Nephron (organoid): ENCODE measurements at regions not wholly inside any gene's neighbourhood (a gene's known extent, or its start where the extent isn't known, plus 50 kb on each side); places are given as distances from the start of the nearest gene placed in this dataset.

Experiments
- H3K27ac Mint-ChIP-seq, 3 experiments: 2 replicates each; pipeline ENCODE4 v1.8.0; 2020; ENCODE audit warnings: mixed read lengths in 3 of 3, mild to moderate bottlenecking in 2 of 3, moderate library complexity in 1 of 3
- H3K27me3 Mint-ChIP-seq: 2 replicates; pipeline ENCODE4 v1.8.0; 2021; ENCODE audit warnings: low read depth, mild to moderate bottlenecking, moderate library complexity, mixed read lengths
- H3K36me3 Mint-ChIP-seq: 2 replicates; pipeline ENCODE4 v1.8.0; 2020; ENCODE audit warnings: low read depth, mixed read lengths
- H3K4me1 Mint-ChIP-seq: 2 replicates; pipeline ENCODE4 v1.8.0; 2020; ENCODE audit warnings: mixed read lengths
- H3K4me3 Mint-ChIP-seq, 3 experiments: 2 replicates each; pipeline ENCODE4 v1.8.0; 2020; ENCODE audit warnings: mild to moderate bottlenecking in 3 of 3, mixed read lengths in 3 of 3, moderate library complexity in 2 of 3
- H3K9me3 Mint-ChIP-seq: 2 replicates; pipeline ENCODE4 v1.8.0; 2020; ENCODE audit warnings: mixed read lengths
- CTCF ChIP-seq, 3 experiments: fragments of 200-600 bp; sonication (generic); IDR thresholded peaks; one replicate each; pipeline ENCODE4 v1.5.0; 2021; ENCODE audit warnings: antibody characterized with exemption in 3 of 3; ENCODE audit not compliant: unreplicated experiment in 3 of 3

GRCh38 chr1:209504571-209504970, 78.9 kb upstream of the CAMK1G start:
- Mint-ChIP-seq H3K4me3 (no peak overlapping the region), H3K27ac (no peak overlapping the region), H3K4me1 (no peaks in the 10 kb centered on the region), H3K36me3 (peaks cover 5% of the 10 kb centered on the region), H3K9me3 (peaks cover 14% of the 10 kb centered on the region), H3K27me3 (no peaks in the 10 kb centered on the region)
- TF ChIP-seq CTCF (IDR thresholded peaks at IDR 0.05; ENCODE audit: unreplicated experiment in 3 of 3), result no peak

- Mint-ChIP-seq H3K4me1 (no peaks in the 10 kb centered on the region), H3K36me3 (peaks cover 5% of the 10 kb centered on the region), H3K27me3 (peaks cover 3% of the 10 kb centered on the region), H3K9me3 (peaks cover 12% of the 10 kb centered on the region), H3K4me3 (no peak overlapping the region), H3K27ac (no peak overlapping the region)
- no peak for TF ChIP-seq CTCF (IDR thresholded peaks at IDR 0.05; ENCODE audit: unreplicated experiment in 3 of 3)
Measured at GRCh38 chr1:209505044-209505443, 78.5 kb upstream of the CAMK1G start.

- TF ChIP-seq CTCF (IDR thresholded peaks at IDR 0.05; ENCODE audit: unreplicated experiment in 3 of 3), result no peak
- H3K27me3 Mint-ChIP-seq, result peaks cover 5% of the 10 kb centered on the region
- no peaks in the 10 kb centered on the region for H3K4me1 Mint-ChIP-seq
Measured at GRCh38 chr1:209506101-209506500, 77.4 kb upstream of the CAMK1G start.

DNA sequence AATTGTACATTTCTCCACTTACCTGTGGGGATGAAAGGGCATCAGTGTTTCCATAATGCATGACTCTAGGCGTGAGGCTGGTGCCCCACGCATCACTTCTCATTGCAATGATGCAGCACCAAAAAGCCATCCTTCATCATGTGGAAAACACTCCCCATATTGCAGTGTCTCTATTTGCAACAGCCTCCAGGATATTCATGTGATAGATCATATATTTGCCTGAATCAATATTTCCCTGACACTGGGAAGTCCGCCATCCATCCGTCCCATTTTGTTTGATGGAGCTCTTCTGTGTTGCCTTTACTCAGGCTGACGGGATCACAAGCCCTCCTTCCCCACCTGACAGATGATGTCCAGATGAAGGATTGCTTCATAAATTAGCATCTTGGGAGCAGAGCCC, 74.5 kb upstream of the CAMK1G start:
- no peak for TF ChIP-seq CTCF (IDR thresholded peaks at IDR 0.05; ENCODE audit: unreplicated experiment in 3 of 3)
- Mint-ChIP-seq H3K27ac (no peak overlapping the region), H3K36me3 (no peaks in the 10 kb centered on the region), H3K4me1 (no peaks in the 10 kb centered on the region), H3K27me3 (peaks cover 5% of the 10 kb centered on the region), H3K9me3 (no peaks in the 10 kb centered on the region), H3K4me3 (no peak overlapping the region)

More at GRCh38 chr1:209506101-209506500, 77.4 kb upstream of the CAMK1G start:
- Mint-ChIP-seq H3K4me3 (no peak overlapping the region), H3K9me3 (peaks cover 3% of the 10 kb centered on the region), H3K27ac (no peak overlapping the region), H3K36me3 (peaks cover 2% of the 10 kb centered on the region)

DNA sequence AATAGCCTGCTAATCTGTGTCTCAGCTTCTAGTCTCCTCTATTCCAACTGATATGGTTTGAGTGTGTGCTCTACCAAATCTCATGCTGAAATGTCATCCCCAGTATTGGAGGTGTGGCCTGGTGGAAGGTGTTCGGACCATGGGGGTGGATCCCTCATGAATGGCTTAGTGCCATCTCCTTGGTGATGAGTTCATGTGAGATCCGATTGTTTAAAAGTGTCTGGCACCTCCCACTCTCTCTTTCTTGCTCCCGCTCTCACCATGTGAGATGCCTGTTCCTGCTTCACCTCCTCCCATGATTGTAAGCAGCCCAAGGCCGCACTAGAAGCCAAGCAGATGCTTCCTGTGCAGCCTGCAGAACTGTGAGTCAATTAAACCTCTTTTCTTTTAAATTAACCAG, 73.5 kb upstream of the CAMK1G start:
- Mint-ChIP-seq H3K4me3 (no peak overlapping the region), H3K9me3 (no peaks in the 10 kb centered on the region), H3K36me3 (no peaks in the 10 kb centered on the region), H3K27me3 (peaks cover 10% of the 10 kb centered on the region), H3K4me1 (no peaks in the 10 kb centered on the region), H3K27ac (no peak overlapping the region)
- TF ChIP-seq CTCF (IDR thresholded peaks at IDR 0.05; ENCODE audit: unreplicated experiment in 3 of 3), result no peak

DNA sequence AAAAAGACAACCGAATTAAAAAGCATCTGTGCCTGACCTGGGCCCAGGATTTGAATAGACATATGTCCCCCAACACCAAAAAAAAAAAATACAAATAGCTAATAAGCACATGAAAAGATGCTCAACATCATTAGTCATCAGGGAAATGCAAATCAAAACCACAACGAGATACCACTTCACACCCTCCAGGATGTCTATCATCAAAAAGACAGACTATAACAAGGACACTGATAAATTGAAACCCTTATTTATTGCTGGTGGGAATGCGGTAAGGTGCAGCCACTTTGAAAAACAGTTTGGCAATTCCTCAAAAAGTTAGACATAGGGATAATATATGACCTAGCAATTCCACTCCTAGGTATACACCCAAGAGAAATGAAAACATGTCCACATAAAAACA, 72.3 kb upstream of the CAMK1G start:
- Mint-ChIP-seq H3K4me1 (no peaks in the 10 kb centered on the region), H3K4me3 (no peak overlapping the region), H3K36me3 (no peaks in the 10 kb centered on the region), H3K27me3 (peaks cover 10% of the 10 kb centered on the region), H3K9me3 (no peaks in the 10 kb centered on the region), H3K27ac (no peak overlapping the region)
- TF ChIP-seq CTCF (IDR thresholded peaks at IDR 0.05; ENCODE audit: unreplicated experiment in 3 of 3), result no peak
